ENCODE measurements at regions not wholly inside any gene's neighbourhood (a gene's known extent, or its start where the extent isn't known, plus 50 kb on each side); places are given as distances from the start of the nearest gene placed in this dataset.

- POLR2A ChIA-PET, result no interaction called here
- BruUV-seq (replicated peaks), result no TSS peak
- CTCF ChIA-PET, result no interaction called here
- no peaks in the 10 kb centered on the region for H3K9me3 Mint-ChIP-seq (ENCODE audit: unreplicated experiment)
- H3K27me3 Mint-ChIP-seq (ENCODE audit: insufficient read depth, unreplicated experiment), result no peaks in the 10 kb centered on the region
- intact Hi-C loops (cut with micrococcal nuclease; ENCODE audit: unreplicated experiment), result no loop called here
- peak overlapping the region; percentile 57 for H3K27ac Mint-ChIP-seq (ENCODE audit: unreplicated experiment)
- DNase-seq, result no peak
- TF ChIP-seq CTCF (IDR thresholded peaks at IDR 0.05; ENCODE audit: insufficient read depth in 1 of 2, low read depth in 1 of 2, low read length in 1 of 2, severe bottlenecking in 1 of 2, unreplicated experiment in 1 of 2), result no peak
- no peak overlapping the region for H3K4me3 Mint-ChIP-seq (ENCODE audit: unreplicated experiment)
- Histone ChIP-seq H3K4me3 (ENCODE audit: low read depth, low read length) (no peak overlapping the region), H3K36me3 (ENCODE audit: control insufficient read depth, insufficient read depth, low read length) (no peaks in the 10 kb centered on the region), H3K27me3 (replicated peaks; ENCODE audit: control insufficient read depth, insufficient read depth, low read length) (no peaks in the 10 kb centered on the region), H3K9me3 (no peaks in the 10 kb centered on the region), H3K4me1 (peaks cover 8% of the 10 kb centered on the region)
- no peaks in the 10 kb centered on the region for H3K36me3 Mint-ChIP-seq (ENCODE audit: insufficient read depth, unreplicated experiment)
- H3K4me1 Mint-ChIP-seq (ENCODE audit: low read depth, unreplicated experiment), result no peaks in the 10 kb centered on the region
These were observed 52.7 kb upstream of the ADORA2B start for GRCh38 chr17:15892244-15892643.

GRCh38 chr17:15892731-15893657 lies 51.9 kb upstream of the ADORA2B start:
- no peaks in the 10 kb centered on the region for H3K27me3 Mint-ChIP-seq (ENCODE audit: insufficient read depth, unreplicated experiment)
- no peaks in the 10 kb centered on the region for H3K27me3 ChIP-seq (replicated peaks; ENCODE audit: control insufficient read depth, insufficient read depth, low read length)
- peak overlapping the region; percentile 57 for H3K27ac Mint-ChIP-seq (ENCODE audit: unreplicated experiment)

GRCh38 chr17:15893658-15894024 lies 51.3 kb upstream of the ADORA2B start:
- Mint-ChIP-seq H3K27ac (ENCODE audit: unreplicated experiment) (no peak overlapping the region), H3K36me3 (ENCODE audit: insufficient read depth, unreplicated experiment) (no peaks in the 10 kb centered on the region), H3K4me1 (ENCODE audit: low read depth, unreplicated experiment) (no peaks in the 10 kb centered on the region), H3K27me3 (ENCODE audit: insufficient read depth, unreplicated experiment) (no peaks in the 10 kb centered on the region), H3K9me3 (ENCODE audit: unreplicated experiment) (no peaks in the 10 kb centered on the region), H3K4me3 (ENCODE audit: unreplicated experiment) (no peak overlapping the region)
- no peak for TF ChIP-seq CTCF (IDR thresholded peaks at IDR 0.05; ENCODE audit: insufficient read depth in 1 of 2, low read depth in 1 of 2, low read length in 1 of 2, severe bottlenecking in 1 of 2, unreplicated experiment in 1 of 2)
- Histone ChIP-seq H3K9me3 (no peaks in the 10 kb centered on the region), H3K4me3 (ENCODE audit: low read depth, low read length) (no peak overlapping the region), H3K36me3 (ENCODE audit: control insufficient read depth, insufficient read depth, low read length) (no peaks in the 10 kb centered on the region), H3K27me3 (replicated peaks; ENCODE audit: control insufficient read depth, insufficient read depth, low read length) (no peaks in the 10 kb centered on the region), H3K4me1 (peaks cover 8% of the 10 kb centered on the region)
- POLR2A ChIA-PET, result no interaction called here
- intact Hi-C loops (cut with micrococcal nuclease; ENCODE audit: unreplicated experiment), result no loop called here
- CTCF ChIA-PET, result no interaction called here
- BruUV-seq (replicated peaks), result no TSS peak
- no peak for DNase-seq

More at GRCh38 chr17:15892731-15893657, 51.9 kb upstream of the ADORA2B start:
- no peaks in the 10 kb centered on the region for H3K4me1 Mint-ChIP-seq (ENCODE audit: low read depth, unreplicated experiment)
- CTCF ChIA-PET, result no interaction called here
- POLR2A ChIA-PET, result no interaction called here
- no peak for TF ChIP-seq CTCF (IDR thresholded peaks at IDR 0.05; ENCODE audit: insufficient read depth in 1 of 2, low read depth in 1 of 2, low read length in 1 of 2, severe bottlenecking in 1 of 2, unreplicated experiment in 1 of 2)
- Histone ChIP-seq H3K9me3 (no peaks in the 10 kb centered on the region), H3K36me3 (ENCODE audit: control insufficient read depth, insufficient read depth, low read length) (no peaks in the 10 kb centered on the region), H3K4me1 (peaks cover 8% of the 10 kb centered on the region), H3K4me3 (ENCODE audit: low read depth, low read length) (no peak overlapping the region)
- H3K9me3 Mint-ChIP-seq (ENCODE audit: unreplicated experiment), result no peaks in the 10 kb centered on the region
- intact Hi-C loops (cut with micrococcal nuclease; ENCODE audit: unreplicated experiment), result no loop called here
- BruUV-seq (replicated peaks), result no TSS peak
- no peak overlapping the region for H3K4me3 Mint-ChIP-seq (ENCODE audit: unreplicated experiment)
- peak; percentile 14 to 36 for DNase-seq
- H3K36me3 Mint-ChIP-seq (ENCODE audit: insufficient read depth, unreplicated experiment), result no peaks in the 10 kb centered on the region

All from Caco-2 (cell line).